ENCODE measurements at regions not wholly inside any gene's neighbourhood (a gene's known extent, or its start where the extent isn't known, plus 50 kb on each side); places are given as distances from the start of the nearest gene placed in this dataset.
"Not testable (repeated sequence)": the region's sequence is repeated elsewhere in the genome, so short reads cannot be mapped to it uniquely, and the experiment has no call there.

GRCh38 chr1:166629946-166630345 is 209.3 kb upstream of the POGK start:
- DNase-seq: no peak

- DNase-seq: no peak
Measured at GRCh38 chr1:166630369-166630768, 208.9 kb upstream of the POGK start.

- DNase-seq: no peak
Measured at GRCh38 chr1:166638137-166638536, 201.1 kb upstream of the POGK start.

GRCh38 chr1:166657228-166657627 is 182.0 kb upstream of the POGK start:
- not testable (repeated sequence) for DNase-seq

- not testable (repeated sequence) for DNase-seq
Measured at GRCh38 chr1:166666790-166667189, 172.5 kb upstream of the POGK start.

- not testable (repeated sequence) for DNase-seq
Measured at GRCh38 chr1:166667600-166667999, 171.7 kb upstream of the POGK start.

GRCh38 chr1:166671627-166672026 is 167.6 kb upstream of the POGK start:
- no peak for DNase-seq

GRCh38 chr1:166673722-166674121 is 165.6 kb upstream of the POGK start:
- no peak for DNase-seq

- DNase-seq: no peak
Measured at GRCh38 chr1:166675213-166675612, 164.1 kb upstream of the POGK start.

GRCh38 chr1:166676981-166677380 is 162.3 kb upstream of the POGK start:
- DNase-seq: no peak

GRCh38 chr1:166679369-166679768 is 159.9 kb upstream of the POGK start:
- no peak for DNase-seq

GRCh38 chr1:166682588-166682987 is 156.7 kb upstream of the POGK start:
- DNase-seq: no peak

GRCh38 chr1:166684669-166685068 is 154.6 kb upstream of the POGK start:
- DNase-seq: not testable (repeated sequence)

- DNase-seq: no peak
Measured at GRCh38 chr1:166685200-166685599, 154.1 kb upstream of the POGK start.

GRCh38 chr1:166685891-166686290 is 153.4 kb upstream of the POGK start:
- not testable (repeated sequence) for DNase-seq

- not testable (repeated sequence) for DNase-seq
Measured at GRCh38 chr1:166690596-166690995, 148.7 kb upstream of the POGK start.

- no peak for DNase-seq
Measured at GRCh38 chr1:166691476-166691875, 147.8 kb upstream of the POGK start.

- no peak for DNase-seq
Measured at GRCh38 chr1:166692346-166692745, 146.9 kb upstream of the POGK start.

- no peak for DNase-seq
Measured at GRCh38 chr1:166693158-166693557, 146.1 kb upstream of the POGK start.

GRCh38 chr1:166693673-166694297 is 145.5 kb upstream of the POGK start:
- no peak for DNase-seq

- no peak for DNase-seq
Measured at GRCh38 chr1:166695115-166695514, 144.2 kb upstream of the POGK start.

- not testable (repeated sequence) for DNase-seq
Measured at GRCh38 chr1:166695834-166696233, 143.4 kb upstream of the POGK start.

- DNase-seq: no peak
Measured at GRCh38 chr1:166698771-166699170, 140.5 kb upstream of the POGK start.

GRCh38 chr1:166699613-166700012 is 139.7 kb upstream of the POGK start:
- DNase-seq: no peak

- no peak for DNase-seq
Measured at GRCh38 chr1:166700696-166701095, 138.6 kb upstream of the POGK start.
